ENCODE measurements at regions not wholly inside any gene's neighbourhood (a gene's known extent, or its start where the extent isn't known, plus 50 kb on each side); places are given as distances from the start of the nearest gene placed in this dataset.

DNA sequence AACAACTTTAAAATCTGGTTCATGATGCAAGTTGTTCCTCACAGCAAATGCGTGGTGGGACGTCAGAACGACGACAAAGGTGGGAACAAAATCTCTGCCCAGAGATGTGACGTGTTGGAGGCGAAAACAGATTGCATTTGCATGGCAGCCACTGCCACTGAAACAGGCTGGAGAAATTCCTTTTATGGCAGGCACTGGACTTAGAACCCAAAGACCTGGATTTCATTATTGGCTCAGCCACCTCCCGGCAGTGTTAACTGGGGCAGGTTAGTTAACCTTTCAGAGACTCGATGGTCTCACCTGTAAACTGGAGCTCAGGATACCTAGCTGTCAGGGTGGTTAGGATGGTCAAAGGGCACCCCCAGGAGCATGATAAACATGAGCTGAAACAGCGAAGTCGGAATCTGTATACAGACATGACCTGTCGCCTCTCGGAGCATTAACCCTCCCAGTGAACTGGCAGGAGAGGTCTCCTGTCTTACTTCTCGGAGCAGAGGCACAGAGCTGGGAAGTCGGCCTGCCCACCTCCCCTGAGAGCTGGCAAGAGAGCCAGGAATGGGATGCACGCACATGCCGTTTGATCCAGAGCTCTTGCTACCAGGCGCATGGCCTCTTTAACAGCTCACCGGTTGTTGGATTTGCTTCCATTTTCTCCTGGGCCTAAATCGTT is 59.2 kb upstream of the TARBP1 start:
- no peak overlapping the region for H2AFZ ChIP-seq (ENCODE audit: insufficient read depth, low read depth, low read length, poor library complexity, severe bottlenecking)
- no peak for DNase-seq
- POLR2A ChIA-PET: interaction anchor here (0.8 kb wide), 1 partner anchor 500 kb away, joined by 3 read pairs; no protein-coding TSS in a partner anchor
- 97% methylated on average over 19 of the region's 19 CpGs for WGBS (ENCODE audit: insufficient coverage)
- CTCF ChIA-PET: interaction anchor here (0.6 kb wide), 1 partner anchor 42 kb away, joined by 3 read pairs; no protein-coding TSS in a partner anchor
- Mint-ChIP-seq H3K9me3 (ENCODE audit: insufficient read depth) (no peaks in the 10 kb centered on the region), H3K4me1 (peaks cover 9% of the 10 kb centered on the region), H3K27ac (no peak overlapping the region), H3K27me3 (peaks cover 4% of the 10 kb centered on the region), H3K4me3 (no peak overlapping the region)
- no peaks in the 10 kb centered on the region for H4K20me1 ChIP-seq (ENCODE audit: control insufficient read depth, insufficient read depth, low read length, poor library complexity, severe bottlenecking)
- peaks cover 8 to 10% of the 10 kb centered on the region in 2 donors for H3K4me1 ChIP-seq (ENCODE audit: control insufficient read depth in 2 of 2, insufficient read depth in 2 of 2, low read length in 2 of 2)
- H3K27ac ChIP-seq (ENCODE audit: low read length in 2 of 2): no peak overlapping the region
- TF ChIP-seq, protein P1, sequence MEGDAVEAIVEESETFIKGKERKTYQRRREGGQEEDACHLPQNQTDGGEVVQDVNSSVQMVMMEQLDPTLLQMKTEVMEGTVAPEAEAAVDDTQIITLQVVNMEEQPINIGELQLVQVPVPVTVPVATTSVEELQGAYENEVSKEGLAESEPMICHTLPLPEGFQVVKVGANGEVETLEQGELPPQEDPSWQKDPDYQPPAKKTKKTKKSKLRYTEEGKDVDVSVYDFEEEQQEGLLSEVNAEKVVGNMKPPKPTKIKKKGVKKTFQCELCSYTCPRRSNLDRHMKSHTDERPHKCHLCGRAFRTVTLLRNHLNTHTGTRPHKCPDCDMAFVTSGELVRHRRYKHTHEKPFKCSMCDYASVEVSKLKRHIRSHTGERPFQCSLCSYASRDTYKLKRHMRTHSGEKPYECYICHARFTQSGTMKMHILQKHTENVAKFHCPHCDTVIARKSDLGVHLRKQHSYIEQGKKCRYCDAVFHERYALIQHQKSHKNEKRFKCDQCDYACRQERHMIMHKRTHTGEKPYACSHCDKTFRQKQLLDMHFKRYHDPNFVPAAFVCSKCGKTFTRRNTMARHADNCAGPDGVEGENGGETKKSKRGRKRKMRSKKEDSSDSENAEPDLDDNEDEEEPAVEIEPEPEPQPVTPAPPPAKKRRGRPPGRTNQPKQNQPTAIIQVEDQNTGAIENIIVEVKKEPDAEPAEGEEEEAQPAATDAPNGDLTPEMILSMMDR (IDR thresholded peaks at IDR 0.05): no peak
- no peak for TF ChIP-seq EZH2 (IDR thresholded peaks at IDR 0.05; ENCODE audit: borderline replicate concordance, insufficient read depth, low read depth, low read length, poor library complexity, severe bottlenecking)
- no peaks in the 10 kb centered on the region for H3K27me3 ChIP-seq (replicated peaks in 1 of 4; ENCODE audit: control extremely low read depth in 1 of 4, control insufficient read depth in 3 of 4, insufficient read depth in 4 of 4, low read length in 3 of 4)
- H3K4me2 ChIP-seq (replicated peaks; ENCODE audit: low read depth, low read length, poor library complexity, severe bottlenecking): no peak overlapping the region
- no peaks in the 10 kb centered on the region for H3K9me3 ChIP-seq (ENCODE audit: control extremely low read depth in 1 of 3, control insufficient read depth in 2 of 3, insufficient read depth in 1 of 3, low read length in 2 of 3)
- intact Hi-C loops (cut with micrococcal nuclease): no loop called here
- H3K9ac ChIP-seq (ENCODE audit: low read length): no peak overlapping the region
- ATAC-seq (ENCODE audit: low read depth): no peak
- no peaks in the 10 kb centered on the region for H3K79me2 ChIP-seq (ENCODE audit: control insufficient read depth, insufficient read depth, low read length)
- no peaks in the 10 kb centered on the region for H3K36me3 ChIP-seq (replicated peaks in 1 of 2; ENCODE audit: control extremely low read depth in 1 of 2, control insufficient read depth in 1 of 2, extremely low read depth in 1 of 2, insufficient read depth in 2 of 2, low read length in 1 of 2)
- H3K4me3 ChIP-seq (ENCODE audit: control extremely low read depth in 1 of 5, extremely low read depth in 1 of 5, insufficient read depth in 1 of 5, low read depth in 2 of 5, low read length in 4 of 5): no peak overlapping the region

DNA sequence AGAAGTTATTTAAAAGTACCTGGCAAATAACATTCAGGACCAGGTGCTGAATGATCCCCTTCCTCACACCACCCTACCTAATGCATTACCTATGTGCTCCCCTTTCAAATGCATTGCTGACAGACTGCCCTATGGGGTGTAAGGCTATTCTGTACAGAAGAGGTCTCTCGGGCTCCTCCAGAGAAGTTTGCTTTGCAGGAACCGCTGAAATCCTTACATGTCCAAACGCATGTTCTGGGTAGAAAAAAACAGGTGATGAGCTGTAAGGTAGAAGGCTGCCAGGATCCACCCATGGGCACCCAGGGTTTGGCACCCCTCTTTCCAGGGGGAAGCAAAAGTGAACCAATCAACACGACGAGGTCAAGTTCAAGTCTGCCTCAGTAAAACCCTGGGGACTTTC is 58.3 kb upstream of the TARBP1 start:
- intact Hi-C loops (cut with micrococcal nuclease): no loop called here
- ChIA-PET CTCF (no interaction called here), POLR2A (interaction anchor here (1.0 kb wide), 1 partner anchor 23 kb away, joined by 6 read pairs; no protein-coding TSS in a partner anchor)
- Histone ChIP-seq H3K9me3 (ENCODE audit: control extremely low read depth in 1 of 3, control insufficient read depth in 2 of 3, insufficient read depth in 1 of 3, low read length in 2 of 3) (no peaks in the 10 kb centered on the region), H3K27ac (ENCODE audit: low read length in 2 of 2) (no peak overlapping the region), H2AFZ (ENCODE audit: insufficient read depth, low read depth, low read length, poor library complexity, severe bottlenecking) (no peak overlapping the region), H4K20me1 (ENCODE audit: control insufficient read depth, insufficient read depth, low read length, poor library complexity, severe bottlenecking) (no peaks in the 10 kb centered on the region), H3K79me2 (ENCODE audit: control insufficient read depth, insufficient read depth, low read length) (no peaks in the 10 kb centered on the region), H3K27me3 (replicated peaks in 1 of 4; ENCODE audit: control extremely low read depth in 1 of 4, control insufficient read depth in 3 of 4, insufficient read depth in 4 of 4, low read length in 3 of 4) (no peaks in the 10 kb centered on the region), H3K4me1 (ENCODE audit: control insufficient read depth in 2 of 2, insufficient read depth in 2 of 2, low read length in 2 of 2) (peaks cover 8 to 10% of the 10 kb centered on the region in 2 donors), H3K4me2 (replicated peaks; ENCODE audit: low read depth, low read length, poor library complexity, severe bottlenecking) (no peak overlapping the region), H3K4me3 (ENCODE audit: control extremely low read depth in 1 of 5, extremely low read depth in 1 of 5, insufficient read depth in 1 of 5, low read depth in 2 of 5, low read length in 4 of 5) (no peak overlapping the region), H3K9ac (ENCODE audit: low read length) (no peak overlapping the region), H3K36me3 (replicated peaks in 1 of 2; ENCODE audit: control extremely low read depth in 1 of 2, control insufficient read depth in 1 of 2, extremely low read depth in 1 of 2, insufficient read depth in 2 of 2, low read length in 1 of 2) (no peaks in the 10 kb centered on the region)
- TF ChIP-seq EZH2 (IDR thresholded peaks at IDR 0.05; ENCODE audit: borderline replicate concordance, insufficient read depth, low read depth, low read length, poor library complexity, severe bottlenecking): no peak
- TF ChIP-seq, protein P1 (IDR thresholded peaks at IDR 0.05): no peak
- ATAC-seq (ENCODE audit: low read depth) (no peak), DNase-seq (no peak)
- H3K27ac Mint-ChIP-seq: no peak overlapping the region
- H3K27me3 Mint-ChIP-seq: peaks cover under 1% of the 10 kb centered on the region
- H3K4me1 Mint-ChIP-seq: peaks cover 9% of the 10 kb centered on the region
- WGBS (ENCODE audit: insufficient coverage): 54% methylated on average over 5 of the region's 5 CpGs
- no peaks in the 10 kb centered on the region for H3K9me3 Mint-ChIP-seq (ENCODE audit: insufficient read depth)
- no peak overlapping the region for H3K4me3 Mint-ChIP-seq
